Ishikawa (cell line): ENCODE measurements at regions not wholly inside any gene's neighbourhood (a gene's known extent, or its start where the extent isn't known, plus 50 kb on each side); places are given as distances from the start of the nearest gene placed in this dataset.

Experiments
- CEBPB ChIP-seq: IDR thresholded peaks from 2 replicates; pipeline ENCODE4 v1.6.1; 2012
- EGR1 ChIP-seq: IDR thresholded peaks from 2 replicates; pipeline ENCODE4 v1.6.1; 2012
- RAD21 ChIP-seq: IDR thresholded peaks from 2 replicates; pipeline ENCODE4 v1.6.1; 2012; ENCODE audit warnings: low read depth
- TAF1 ChIP-seq: IDR thresholded peaks from 2 replicates; pipeline ENCODE4 v1.6.1; 2012; ENCODE audit warnings: low read depth, mild to moderate bottlenecking
- TEAD4 ChIP-seq: IDR thresholded peaks from 2 replicates; pipeline ENCODE4 v1.6.1; 2012
- YY1 ChIP-seq: IDR thresholded peaks from 2 replicates; pipeline ENCODE4 v1.6.1; 2012; ENCODE audit warnings: low read depth
- TF ChIP-seq, protein P1 (sequence below): IDR thresholded peaks from 2 replicates; pipeline ENCODE4 v1.6.1; 2012; ENCODE audit warnings: low read depth, mild to moderate bottlenecking
- TF ChIP-seq, protein P2 (sequence below): IDR thresholded peaks from 2 replicates; pipeline ENCODE4 v1.6.1; 2012

DNA sequence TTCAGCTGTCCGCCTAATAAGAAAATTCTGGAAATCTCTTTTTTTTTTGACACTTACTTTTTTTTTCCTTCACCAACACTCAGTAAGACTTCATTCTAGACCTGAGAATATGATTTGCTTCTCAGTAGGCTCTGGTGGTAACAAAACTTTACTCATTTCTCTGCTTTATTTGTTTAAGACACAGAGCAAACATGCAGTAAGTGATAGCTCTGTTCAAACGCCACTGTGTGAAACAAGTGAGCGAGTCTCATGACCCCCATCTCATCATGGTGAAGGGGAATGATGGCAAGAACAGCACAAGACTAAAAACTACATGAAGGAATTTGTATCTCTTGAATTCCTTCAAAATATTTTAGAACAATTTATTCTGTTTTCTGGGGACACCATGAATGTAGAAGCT is 541.6 kb upstream of the POU3F2 start:
- TF ChIP-seq EGR1 (no peak), YY1 (no peak), TEAD4 (no peak), RAD21 (no peak), CEBPB (no peak), TAF1 (no peak)
- TF ChIP-seq, protein P1, sequence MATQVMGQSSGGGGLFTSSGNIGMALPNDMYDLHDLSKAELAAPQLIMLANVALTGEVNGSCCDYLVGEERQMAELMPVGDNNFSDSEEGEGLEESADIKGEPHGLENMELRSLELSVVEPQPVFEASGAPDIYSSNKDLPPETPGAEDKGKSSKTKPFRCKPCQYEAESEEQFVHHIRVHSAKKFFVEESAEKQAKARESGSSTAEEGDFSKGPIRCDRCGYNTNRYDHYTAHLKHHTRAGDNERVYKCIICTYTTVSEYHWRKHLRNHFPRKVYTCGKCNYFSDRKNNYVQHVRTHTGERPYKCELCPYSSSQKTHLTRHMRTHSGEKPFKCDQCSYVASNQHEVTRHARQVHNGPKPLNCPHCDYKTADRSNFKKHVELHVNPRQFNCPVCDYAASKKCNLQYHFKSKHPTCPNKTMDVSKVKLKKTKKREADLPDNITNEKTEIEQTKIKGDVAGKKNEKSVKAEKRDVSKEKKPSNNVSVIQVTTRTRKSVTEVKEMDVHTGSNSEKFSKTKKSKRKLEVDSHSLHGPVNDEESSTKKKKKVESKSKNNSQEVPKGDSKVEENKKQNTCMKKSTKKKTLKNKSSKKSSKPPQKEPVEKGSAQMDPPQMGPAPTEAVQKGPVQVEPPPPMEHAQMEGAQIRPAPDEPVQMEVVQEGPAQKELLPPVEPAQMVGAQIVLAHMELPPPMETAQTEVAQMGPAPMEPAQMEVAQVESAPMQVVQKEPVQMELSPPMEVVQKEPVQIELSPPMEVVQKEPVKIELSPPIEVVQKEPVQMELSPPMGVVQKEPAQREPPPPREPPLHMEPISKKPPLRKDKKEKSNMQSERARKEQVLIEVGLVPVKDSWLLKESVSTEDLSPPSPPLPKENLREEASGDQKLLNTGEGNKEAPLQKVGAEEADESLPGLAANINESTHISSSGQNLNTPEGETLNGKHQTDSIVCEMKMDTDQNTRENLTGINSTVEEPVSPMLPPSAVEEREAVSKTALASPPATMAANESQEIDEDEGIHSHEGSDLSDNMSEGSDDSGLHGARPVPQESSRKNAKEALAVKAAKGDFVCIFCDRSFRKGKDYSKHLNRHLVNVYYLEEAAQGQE = no peak
- TF ChIP-seq, protein P2, sequence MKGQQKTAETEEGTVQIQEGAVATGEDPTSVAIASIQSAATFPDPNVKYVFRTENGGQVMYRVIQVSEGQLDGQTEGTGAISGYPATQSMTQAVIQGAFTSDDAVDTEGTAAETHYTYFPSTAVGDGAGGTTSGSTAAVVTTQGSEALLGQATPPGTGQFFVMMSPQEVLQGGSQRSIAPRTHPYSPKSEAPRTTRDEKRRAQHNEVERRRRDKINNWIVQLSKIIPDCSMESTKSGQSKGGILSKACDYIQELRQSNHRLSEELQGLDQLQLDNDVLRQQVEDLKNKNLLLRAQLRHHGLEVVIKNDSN = no peak
